Brain microvascular endothelial cell (primary cell): ENCODE measurements at regions not wholly inside any gene's neighbourhood (a gene's known extent, or its start where the extent isn't known, plus 50 kb on each side); places are given as distances from the start of the nearest gene placed in this dataset.

Experiments used
- DNase-seq: peaks from one replicate; pipeline ENCODE4 v3.0.0-alpha.2; 2020
- H3K27ac ChIP-seq: fragments of 250-450 bp; sonication (Bioruptor Pico); 2 replicates; pipeline ENCODE4 v1.5.1; 2020; ENCODE audit warnings: mild to moderate bottlenecking, moderate library complexity
- H3K27me3 ChIP-seq: fragments of 250-450 bp; sonication (Bioruptor Pico); replicated peaks from 2 replicates; pipeline ENCODE4 v1.5.1; 2020; ENCODE audit warnings: mild to moderate bottlenecking
- H3K36me3 ChIP-seq: fragments of 250-450 bp; sonication (Bioruptor Pico); replicated peaks from 2 replicates; pipeline ENCODE4 v1.5.1; 2020; ENCODE audit warnings: mild to moderate bottlenecking
- H3K4me3 ChIP-seq: 2 replicates; pipeline ENCODE4 v1.5.1; 2011; ENCODE audit warnings: low read depth, mild to moderate bottlenecking, control low read depth, low read length, moderate library complexity
- CTCF ChIP-seq: IDR thresholded peaks from 2 replicates; pipeline ENCODE4 v1.5.1; 2011; ENCODE audit warnings: low read depth, mild to moderate bottlenecking, moderate library complexity, low read length, control low read depth, inconsistent platforms; ENCODE audit errors: missing control alignments
- in situ Hi-C: cut with HindIII; loops from 2 replicates; pipeline ENCODE4 v1.10.0; 2017; ENCODE audit warnings: low sequenced_read_pairs, low pct_ligation_motif_present

DNA sequence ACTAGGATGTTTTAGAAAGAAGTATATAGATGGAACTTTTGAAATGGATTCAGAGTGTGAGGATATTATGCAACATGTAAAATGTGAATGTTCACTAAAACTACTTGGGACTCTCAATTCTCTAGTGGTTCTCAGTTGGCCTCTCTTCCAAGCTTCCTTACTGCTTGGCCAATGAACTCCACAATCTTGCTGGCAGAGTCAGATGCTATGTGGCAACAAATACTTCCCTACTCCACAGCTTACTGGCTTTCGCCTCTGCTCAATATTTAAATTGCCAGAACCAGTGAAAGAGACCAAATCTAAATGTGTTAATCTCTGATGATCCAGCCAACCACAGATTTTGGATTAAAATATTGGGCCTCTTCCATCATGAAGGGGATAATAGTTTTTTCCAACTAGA lies 138.4 kb downstream of the HTR1B start:
- TF ChIP-seq CTCF, result no peak
- H3K27ac ChIP-seq, result no peak overlapping the region
- H3K4me3 ChIP-seq, result no peak overlapping the region
- no peak for DNase-seq
- in situ Hi-C loops, result no loop called here
- no peaks in the 10 kb centered on the region for H3K27me3 ChIP-seq
- H3K36me3 ChIP-seq, result no peaks in the 10 kb centered on the region

DNA sequence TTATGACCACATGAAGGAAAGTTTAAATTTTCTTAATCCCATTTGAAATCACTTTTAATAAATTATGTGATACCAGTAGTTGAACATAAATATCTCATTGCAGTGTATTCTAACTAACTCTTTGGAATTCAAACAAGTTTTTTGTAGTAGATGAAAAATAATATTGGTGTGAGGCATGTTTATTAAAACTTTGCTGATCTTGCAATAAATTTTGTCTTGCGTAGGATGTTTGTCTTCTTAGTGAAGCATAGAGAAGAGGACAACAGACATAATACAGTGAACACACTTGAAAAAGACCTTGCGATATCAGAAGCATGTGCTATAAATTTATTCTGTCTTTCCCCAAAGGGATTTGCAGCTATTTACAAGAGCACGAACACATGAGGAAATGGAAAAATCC lies 140.7 kb downstream of the HTR1B start:
- TF ChIP-seq CTCF, result no peak
- Histone ChIP-seq H3K36me3 (no peaks in the 10 kb centered on the region), H3K27me3 (no peaks in the 10 kb centered on the region), H3K4me3 (no peak overlapping the region), H3K27ac (no peak overlapping the region)
- DNase-seq, result no peak
- in situ Hi-C loops, result no loop called here

- H3K27ac ChIP-seq, result no peak overlapping the region
- TF ChIP-seq CTCF, result no peak
- no peaks in the 10 kb centered on the region for H3K36me3 ChIP-seq
- no peak overlapping the region for H3K4me3 ChIP-seq
- no peaks in the 10 kb centered on the region for H3K27me3 ChIP-seq
- DNase-seq, result no peak
- in situ Hi-C loops, result no loop called here
Observed at GRCh38 chr6:77318256-77318655, 145.0 kb downstream of the HTR1B start.

DNA sequence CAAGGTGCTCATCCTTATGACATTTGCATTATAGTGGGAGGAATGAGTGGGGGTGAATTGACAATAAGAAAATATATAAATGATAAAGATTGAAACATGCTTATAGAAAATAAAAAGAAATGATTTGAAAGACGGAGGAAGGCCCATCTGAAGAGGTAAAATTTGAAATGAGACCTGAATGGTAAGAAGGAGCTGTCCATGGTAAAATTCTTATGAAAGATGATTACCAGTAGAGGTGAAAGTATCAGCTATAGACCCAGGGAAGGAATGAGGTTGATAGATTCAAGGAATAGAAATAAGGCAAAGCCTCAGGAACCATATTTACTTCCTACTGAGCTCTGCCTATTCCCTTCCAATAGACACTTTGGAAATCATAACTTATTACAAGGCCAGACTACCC lies 149.7 kb downstream of the HTR1B start:
- no peak for DNase-seq
- no peak for TF ChIP-seq CTCF
- no peak overlapping the region for H3K27ac ChIP-seq
- H3K27me3 ChIP-seq, result no peaks in the 10 kb centered on the region
- in situ Hi-C loops, result no loop called here
- H3K4me3 ChIP-seq, result no peak overlapping the region
- H3K36me3 ChIP-seq, result no peaks in the 10 kb centered on the region

GRCh38 chr6:77299931-77300330 lies 163.4 kb downstream of the HTR1B start:
- no peak for DNase-seq
- no peak for TF ChIP-seq CTCF
- H3K4me3 ChIP-seq, result no peak overlapping the region
- H3K27ac ChIP-seq, result no peak overlapping the region
- in situ Hi-C loops, result no loop called here
- H3K36me3 ChIP-seq, result no peaks in the 10 kb centered on the region
- no peaks in the 10 kb centered on the region for H3K27me3 ChIP-seq

GRCh38 chr6:77298283-77298682 lies 165.0 kb downstream of the HTR1B start:
- no peak for TF ChIP-seq CTCF
- Histone ChIP-seq H3K4me3 (no peak overlapping the region), H3K27ac (no peak overlapping the region), H3K36me3 (no peaks in the 10 kb centered on the region), H3K27me3 (no peaks in the 10 kb centered on the region)
- DNase-seq, result no peak
- in situ Hi-C loops, result no loop called here
